ENCODE measurements at regions not wholly inside any gene's neighbourhood (a gene's known extent, or its start where the extent isn't known, plus 50 kb on each side); places are given as distances from the start of the nearest gene placed in this dataset.

DNA sequence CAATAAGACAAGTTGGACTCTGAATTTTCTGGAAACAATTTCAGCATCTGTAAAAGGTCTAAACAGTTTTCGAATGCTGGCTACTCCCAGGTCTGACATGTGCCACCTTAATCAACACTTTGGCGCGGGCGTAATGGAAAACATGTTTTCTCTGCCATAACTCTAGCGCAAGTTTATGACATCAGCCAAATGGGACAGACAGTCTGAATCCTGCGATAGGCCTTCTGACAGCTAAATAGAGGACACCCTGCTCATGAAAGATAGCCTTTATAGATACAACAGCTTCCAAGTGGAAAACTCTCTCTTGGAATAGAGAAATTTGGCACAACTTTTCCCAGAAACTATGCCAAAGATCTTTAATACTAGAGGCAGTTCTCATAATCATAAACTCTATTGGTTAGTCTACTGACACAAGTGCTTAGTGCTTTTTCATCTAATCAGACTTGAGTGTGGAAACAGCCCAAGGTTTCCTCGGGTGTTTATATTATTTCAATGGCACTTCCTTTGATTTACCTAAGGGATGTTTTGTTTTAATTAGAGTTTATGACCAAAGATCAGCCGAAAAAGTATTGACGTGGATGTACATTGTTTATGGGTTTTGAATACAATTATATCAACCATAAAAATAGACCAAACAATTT, 120.1 kb upstream of the DPH6 start (continued):
- TF ChIP-seq, protein P1, sequence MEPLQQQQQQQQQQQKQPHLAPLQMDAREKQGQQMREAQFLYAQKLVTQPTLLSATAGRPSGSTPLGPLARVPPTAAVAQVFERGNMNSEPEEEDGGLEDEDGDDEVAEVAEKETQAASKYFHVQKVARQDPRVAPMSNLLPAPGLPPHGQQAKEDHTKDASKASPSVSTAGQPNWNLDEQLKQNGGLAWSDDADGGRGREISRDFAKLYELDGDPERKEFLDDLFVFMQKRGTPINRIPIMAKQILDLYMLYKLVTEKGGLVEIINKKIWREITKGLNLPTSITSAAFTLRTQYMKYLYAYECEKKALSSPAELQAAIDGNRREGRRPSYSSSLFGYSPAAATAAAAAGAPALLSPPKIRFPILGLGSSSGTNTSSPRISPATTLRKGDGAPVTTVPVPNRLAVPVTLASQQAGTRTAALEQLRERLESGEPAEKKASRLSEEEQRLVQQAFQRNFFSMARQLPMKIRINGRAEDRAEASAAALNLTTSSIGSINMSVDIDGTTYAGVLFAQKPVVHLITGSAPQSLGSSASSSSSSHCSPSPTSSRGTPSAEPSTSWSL (CRISPR knock-in tag; IDR thresholded peaks at IDR 0.05; ENCODE audit: borderline replicate concordance) = no peak
- no peak for TF ChIP-seq COPS2 (conservative IDR thresholded peaks at IDR 0.05)
- TF ChIP-seq CREM (IDR thresholded peaks at IDR 0.05; ENCODE audit: low read depth) = peak; percentile 62
- TF ChIP-seq CXXC5 (CRISPR knock-in tag; IDR thresholded peaks at IDR 0.05) = no peak
- TF ChIP-seq POLR2AphosphoS5 (IDR thresholded peaks at IDR 0.05; ENCODE audit: control insufficient read depth, insufficient read depth, low read depth, low read length) = no peak
- TF ChIP-seq BRCA1 (IDR thresholded peaks at IDR 0.05) = no peak
- TF ChIP-seq BRCA1 (CRISPR knock-in tag; IDR thresholded peaks at IDR 0.05) = no peak
- no peak for TF ChIP-seq EWSR1 (IDR thresholded peaks at IDR 0.05; ENCODE audit: borderline replicate concordance, low read depth, partially characterized antibody)
- TF ChIP-seq, protein P2, sequence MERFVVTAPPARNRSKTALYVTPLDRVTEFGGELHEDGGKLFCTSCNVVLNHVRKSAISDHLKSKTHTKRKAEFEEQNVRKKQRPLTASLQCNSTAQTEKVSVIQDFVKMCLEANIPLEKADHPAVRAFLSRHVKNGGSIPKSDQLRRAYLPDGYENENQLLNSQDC (CRISPR knock-in tag; IDR thresholded peaks at IDR 0.05) = no peak
- TF ChIP-seq, protein P3, sequence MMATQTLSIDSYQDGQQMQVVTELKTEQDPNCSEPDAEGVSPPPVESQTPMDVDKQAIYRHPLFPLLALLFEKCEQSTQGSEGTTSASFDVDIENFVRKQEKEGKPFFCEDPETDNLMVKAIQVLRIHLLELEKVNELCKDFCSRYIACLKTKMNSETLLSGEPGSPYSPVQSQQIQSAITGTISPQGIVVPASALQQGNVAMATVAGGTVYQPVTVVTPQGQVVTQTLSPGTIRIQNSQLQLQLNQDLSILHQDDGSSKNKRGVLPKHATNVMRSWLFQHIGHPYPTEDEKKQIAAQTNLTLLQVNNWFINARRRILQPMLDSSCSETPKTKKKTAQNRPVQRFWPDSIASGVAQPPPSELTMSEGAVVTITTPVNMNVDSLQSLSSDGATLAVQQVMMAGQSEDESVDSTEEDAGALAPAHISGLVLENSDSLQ (IDR thresholded peaks at IDR 0.05) = peak; percentile 31; the same call in 1 of the 2 replicates
- TF ChIP-seq MEIS2 (IDR thresholded peaks at IDR 0.05; ENCODE audit: partially characterized antibody) = no peak
- TF ChIP-seq, protein P4, sequence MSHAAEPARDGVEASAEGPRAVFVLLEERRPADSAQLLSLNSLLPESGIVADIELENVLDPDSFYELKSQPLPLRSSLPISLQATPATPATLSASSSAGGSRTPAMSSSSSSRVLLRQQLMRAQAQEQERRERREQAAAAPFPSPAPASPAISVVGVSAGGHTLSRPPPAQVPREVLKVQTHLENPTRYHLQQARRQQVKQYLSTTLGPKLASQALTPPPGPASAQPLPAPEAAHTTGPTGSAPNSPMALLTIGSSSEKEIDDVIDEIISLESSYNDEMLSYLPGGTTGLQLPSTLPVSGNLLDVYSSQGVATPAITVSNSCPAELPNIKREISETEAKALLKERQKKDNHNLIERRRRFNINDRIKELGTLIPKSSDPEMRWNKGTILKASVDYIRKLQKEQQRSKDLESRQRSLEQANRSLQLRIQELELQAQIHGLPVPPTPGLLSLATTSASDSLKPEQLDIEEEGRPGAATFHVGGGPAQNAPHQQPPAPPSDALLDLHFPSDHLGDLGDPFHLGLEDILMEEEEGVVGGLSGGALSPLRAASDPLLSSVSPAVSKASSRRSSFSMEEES (CRISPR knock-in tag; IDR thresholded peaks at IDR 0.05) = no peak
- no peak for TF ChIP-seq ZNF253 (CRISPR knock-in tag; conservative IDR thresholded peaks at IDR 0.05)
- no peak for TF ChIP-seq GABPB1 (CRISPR knock-in tag; IDR thresholded peaks at IDR 0.05)
- TF ChIP-seq ZNF707 (CRISPR knock-in tag; conservative IDR thresholded peaks at IDR 0.05) = no peak
- TF ChIP-seq ARID1B (IDR thresholded peaks at IDR 0.05) = no peak
- TF ChIP-seq RBM39 (optimal IDR thresholded peaks at IDR 0.05; ENCODE audit: low read depth, low read length) = no peak
- TF ChIP-seq, protein P5, sequence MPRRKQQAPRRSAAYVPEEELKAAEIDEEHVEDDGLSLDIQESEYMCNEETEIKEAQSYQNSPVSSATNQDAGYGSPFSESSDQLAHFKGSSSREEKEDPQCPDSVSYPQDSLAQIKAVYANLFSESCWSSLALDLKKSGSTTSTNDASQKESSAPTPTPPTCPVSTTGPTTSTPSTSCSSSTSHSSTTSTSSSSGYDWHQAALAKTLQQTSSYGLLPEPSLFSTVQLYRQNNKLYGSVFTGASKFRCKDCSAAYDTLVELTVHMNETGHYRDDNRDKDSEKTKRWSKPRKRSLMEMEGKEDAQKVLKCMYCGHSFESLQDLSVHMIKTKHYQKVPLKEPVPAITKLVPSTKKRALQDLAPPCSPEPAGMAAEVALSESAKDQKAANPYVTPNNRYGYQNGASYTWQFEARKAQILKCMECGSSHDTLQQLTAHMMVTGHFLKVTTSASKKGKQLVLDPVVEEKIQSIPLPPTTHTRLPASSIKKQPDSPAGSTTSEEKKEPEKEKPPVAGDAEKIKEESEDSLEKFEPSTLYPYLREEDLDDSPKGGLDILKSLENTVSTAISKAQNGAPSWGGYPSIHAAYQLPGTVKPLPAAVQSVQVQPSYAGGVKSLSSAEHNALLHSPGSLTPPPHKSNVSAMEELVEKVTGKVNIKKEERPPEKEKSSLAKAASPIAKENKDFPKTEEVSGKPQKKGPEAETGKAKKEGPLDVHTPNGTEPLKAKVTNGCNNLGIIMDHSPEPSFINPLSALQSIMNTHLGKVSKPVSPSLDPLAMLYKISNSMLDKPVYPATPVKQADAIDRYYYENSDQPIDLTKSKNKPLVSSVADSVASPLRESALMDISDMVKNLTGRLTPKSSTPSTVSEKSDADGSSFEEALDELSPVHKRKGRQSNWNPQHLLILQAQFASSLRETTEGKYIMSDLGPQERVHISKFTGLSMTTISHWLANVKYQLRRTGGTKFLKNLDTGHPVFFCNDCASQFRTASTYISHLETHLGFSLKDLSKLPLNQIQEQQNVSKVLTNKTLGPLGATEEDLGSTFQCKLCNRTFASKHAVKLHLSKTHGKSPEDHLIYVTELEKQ (CRISPR knock-in tag; IDR thresholded peaks at IDR 0.05) = no peak
- TF ChIP-seq SMARCB1 (IDR thresholded peaks at IDR 0.05; ENCODE audit: insufficient read length, low read depth) = no peak
- no peak for TF ChIP-seq TFAM (CRISPR knock-in tag; conservative IDR thresholded peaks at IDR 0.05)
